Endothelial cell of umbilical vein (primary cell): ENCODE measurements at regions not wholly inside any gene's neighbourhood (a gene's known extent, or its start where the extent isn't known, plus 50 kb on each side); places are given as distances from the start of the nearest gene placed in this dataset.

Experiments
- CTCF ChIP-seq, 2 donors: IDR thresholded peaks; 1 replicate in 1 of 2; 2 replicates in 1 of 2; pipeline ENCODE4 v1.5.1; 2011; ENCODE audit warnings: low read length in 2 of 2, mild to moderate bottlenecking in 2 of 2, moderate library complexity in 2 of 2, control low read depth in 1 of 2, inconsistent platforms in 1 of 2, low read depth in 1 of 2; ENCODE audit not compliant: insufficient read depth in 1 of 2; ENCODE audit errors: extremely low read depth in 1 of 2
- POLR2A ChIP-seq: IDR thresholded peaks from 2 replicates; pipeline ENCODE4 v1.6.1; 2012; ENCODE audit warnings: low read depth, mild to moderate bottlenecking, control low read depth, low read length

GRCh38 chr7:29651477-29651876 lies 87.8 kb downstream of the PRR15 start:
- TF ChIP-seq CTCF (IDR thresholded peaks at IDR 0.05; ENCODE audit: extremely low read depth in 1 of 2, insufficient read depth in 1 of 2, low read depth in 1 of 2, low read length in 2 of 2) (no peak), POLR2A (no peak)
